ENCODE measurements at regions not wholly inside any gene's neighbourhood (a gene's known extent, or its start where the extent isn't known, plus 50 kb on each side); places are given as distances from the start of the nearest gene placed in this dataset.

DNA sequence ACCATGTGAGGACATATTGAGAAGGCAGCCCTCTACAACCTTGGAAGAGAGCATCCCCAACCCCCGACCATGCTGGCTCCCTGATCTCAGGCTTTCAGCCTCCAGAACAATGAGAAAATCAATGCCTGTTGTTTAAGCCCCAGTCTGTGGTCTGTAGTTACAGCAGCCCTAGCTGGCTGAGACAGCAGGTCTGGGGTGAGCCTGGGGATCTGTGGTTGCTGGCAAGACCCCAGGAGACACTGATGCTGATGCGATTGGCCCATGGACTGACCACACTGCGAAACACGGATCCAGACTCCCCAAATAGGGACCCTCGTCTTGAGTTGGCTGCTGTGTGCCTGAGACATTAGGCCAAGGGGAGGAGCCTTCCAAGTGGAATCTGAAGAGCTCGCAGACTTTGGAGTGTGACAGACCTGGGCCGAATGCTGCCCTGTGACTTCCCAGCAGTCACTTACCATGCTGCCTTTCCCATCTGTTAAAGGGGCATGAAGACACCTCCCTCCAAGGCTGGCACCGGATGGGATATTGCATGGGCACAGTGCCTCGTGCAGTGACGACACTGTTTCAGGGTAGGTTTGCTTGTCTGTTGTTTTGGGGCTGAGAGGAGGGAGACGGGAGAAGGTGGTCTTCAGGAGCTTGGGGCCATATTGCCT, 147.8 kb upstream of the RPL38 start:
- CTCF ChIA-PET: no interaction called here
- H3K4me1 ChIP-seq (ENCODE audit: insufficient read depth, low read length): no peaks in the 10 kb centered on the region
- no peak for TF ChIP-seq EZH2 (IDR thresholded peaks at IDR 0.05; ENCODE audit: low read length, unreplicated experiment)
- no peak for TF ChIP-seq CTCF (conservative IDR thresholded peaks at IDR 0.05; ENCODE audit: low read depth, low read length)
- TF ChIP-seq EZH2phosphoT487 (IDR thresholded peaks at IDR 0.05; ENCODE audit: borderline replicate concordance, low read length): no peak
- DNase-seq (no peak), ATAC-seq (no peak)
- no peaks in the 10 kb centered on the region for H4K20me1 ChIP-seq (ENCODE audit: low read length)
- POLR2A ChIA-PET (ENCODE audit: unreplicated experiment): no interaction called here
- no peak overlapping the region for H3K27ac ChIP-seq (ENCODE audit: low read length)
- no peaks in the 10 kb centered on the region for H3F3A ChIP-seq (ENCODE audit: low read length, unreplicated experiment)
- intact Hi-C loops (cut with micrococcal nuclease): no loop called here
- H3K9me2 ChIP-seq (replicated peaks; ENCODE audit: low read length): no peaks in the 10 kb centered on the region
- H3K79me2 ChIP-seq (ENCODE audit: low read length): no peaks in the 10 kb centered on the region
- H2AFZ ChIP-seq (ENCODE audit: low read length): no peak overlapping the region
- no peak overlapping the region for H3K9ac ChIP-seq (ENCODE audit: low read length)
- no peak overlapping the region for H3K4me2 ChIP-seq (ENCODE audit: low read length)
- no peaks in the 10 kb centered on the region for H3K9me3 ChIP-seq (ENCODE audit: low read length)
- H3K36me3 ChIP-seq (ENCODE audit: low read depth, low read length): no peaks in the 10 kb centered on the region
- peaks cover 94% of the 10 kb centered on the region for H3K27me3 ChIP-seq (ENCODE audit: low read length)
- BruUV-seq (replicated peaks): no TSS peak
- H3K4me3 ChIP-seq (ENCODE audit: low read length): no peak overlapping the region

DNA sequence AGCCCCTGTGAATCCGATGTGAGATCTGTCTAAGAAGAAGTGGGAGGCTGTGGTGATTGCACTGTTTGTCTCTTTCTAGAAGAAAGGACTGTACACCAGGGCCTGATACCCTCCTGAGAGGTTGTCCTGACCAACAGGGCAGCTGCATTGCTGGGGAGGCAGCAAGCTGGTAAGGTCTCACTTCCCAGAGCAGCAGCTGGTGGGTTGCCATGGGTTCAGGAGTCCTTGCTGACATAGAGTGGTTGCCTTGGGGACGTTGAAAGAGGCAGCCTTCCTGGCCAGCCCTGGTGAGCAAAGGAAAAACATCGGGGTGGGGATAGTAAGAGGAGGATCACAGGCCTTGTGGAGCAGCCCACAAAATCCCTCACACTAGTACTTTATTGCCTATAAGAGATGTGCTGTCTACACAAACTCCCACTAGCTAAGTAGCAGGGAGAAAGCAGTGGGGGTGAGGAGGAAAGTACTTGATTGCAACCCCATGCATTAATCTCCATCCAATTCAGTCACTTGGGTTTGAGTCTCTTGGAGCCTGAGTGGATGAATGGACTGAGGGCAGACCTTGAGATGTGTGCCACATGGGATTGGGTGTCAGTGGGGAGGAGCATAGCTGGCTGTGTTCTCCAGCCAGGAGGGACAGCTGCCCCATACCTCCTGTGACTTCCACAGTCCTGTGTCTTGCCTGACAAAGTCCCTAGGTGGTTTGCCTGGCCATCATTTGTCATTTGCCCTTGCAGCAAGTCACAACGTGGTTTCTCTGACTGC, 143.8 kb upstream of the RPL38 start:
- ChIA-PET POLR2A (ENCODE audit: unreplicated experiment) (no interaction called here), CTCF (no interaction called here)
- H3K36me3 ChIP-seq (ENCODE audit: low read depth, low read length): no peaks in the 10 kb centered on the region
- intact Hi-C loops (cut with micrococcal nuclease): no loop called here
- H3K4me2 ChIP-seq (ENCODE audit: low read length): no peak overlapping the region
- H3K79me2 ChIP-seq (ENCODE audit: low read length): no peaks in the 10 kb centered on the region
- no peak for ATAC-seq
- H3F3A ChIP-seq (ENCODE audit: low read length, unreplicated experiment): no peaks in the 10 kb centered on the region
- H4K20me1 ChIP-seq (ENCODE audit: low read length): no peaks in the 10 kb centered on the region
- H3K27me3 ChIP-seq (ENCODE audit: low read length): peaks cover 83% of the 10 kb centered on the region
- no peaks in the 10 kb centered on the region for H3K4me1 ChIP-seq (ENCODE audit: insufficient read depth, low read length)
- no peaks in the 10 kb centered on the region for H3K9me2 ChIP-seq (replicated peaks; ENCODE audit: low read length)
- no peak for TF ChIP-seq EZH2 (IDR thresholded peaks at IDR 0.05; ENCODE audit: low read length, unreplicated experiment)
- no peak overlapping the region for H3K9ac ChIP-seq (ENCODE audit: low read length)
- no TSS peak for BruUV-seq (replicated peaks)
- H3K27ac ChIP-seq (ENCODE audit: low read length): no peak overlapping the region
- no peak for DNase-seq
- no peak overlapping the region for H3K4me3 ChIP-seq (ENCODE audit: low read length)
- H3K9me3 ChIP-seq (ENCODE audit: low read length): no peaks in the 10 kb centered on the region
- H2AFZ ChIP-seq (ENCODE audit: low read length): no peak overlapping the region

- Histone ChIP-seq H3K9me2 (replicated peaks; ENCODE audit: low read length) (no peaks in the 10 kb centered on the region), H4K20me1 (ENCODE audit: low read length) (no peaks in the 10 kb centered on the region), H3K4me2 (ENCODE audit: low read length) (no peak overlapping the region), H3K36me3 (ENCODE audit: low read depth, low read length) (no peaks in the 10 kb centered on the region), H3F3A (ENCODE audit: low read length, unreplicated experiment) (no peaks in the 10 kb centered on the region), H2AFZ (ENCODE audit: low read length) (no peak overlapping the region), H3K9ac (ENCODE audit: low read length) (no peak overlapping the region), H3K9me3 (ENCODE audit: low read length) (no peaks in the 10 kb centered on the region), H3K4me3 (ENCODE audit: low read length) (no peak overlapping the region), H3K79me2 (ENCODE audit: low read length) (no peaks in the 10 kb centered on the region), H3K4me1 (ENCODE audit: insufficient read depth, low read length) (no peaks in the 10 kb centered on the region), H3K27me3 (ENCODE audit: low read length) (peaks cover 76% of the 10 kb centered on the region), H3K27ac (ENCODE audit: low read length) (no peak overlapping the region)
- intact Hi-C loops (cut with micrococcal nuclease): no loop called here
- TF ChIP-seq EZH2phosphoT487 (IDR thresholded peaks at IDR 0.05; ENCODE audit: borderline replicate concordance, low read length) (no peak), EZH2 (IDR thresholded peaks at IDR 0.05; ENCODE audit: low read length, unreplicated experiment) (no peak), CTCF (conservative IDR thresholded peaks at IDR 0.05; ENCODE audit: low read depth, low read length) (no peak)
- ChIA-PET CTCF (no interaction called here), POLR2A (ENCODE audit: unreplicated experiment) (interaction anchor here (0.6 kb wide), 1 partner anchor 1506 kb away, joined by 3 read pairs; no protein-coding TSS in a partner anchor)
- no TSS peak for BruUV-seq (replicated peaks)
- ATAC-seq (no peak), DNase-seq (no peak)
Measured at GRCh38 chr17:74061758-74062157, 141.7 kb upstream of the RPL38 start.

Data from PC-3 (cell line).